GM21447 (cell line): ENCODE measurements at regions not wholly inside any gene's neighbourhood (a gene's known extent, or its start where the extent isn't known, plus 50 kb on each side); places are given as distances from the start of the nearest gene placed in this dataset.
A peak's percentile ranks its signal among the peaks of the same experiment; 100 is the strongest.
"Not testable (repeated sequence)": the region's sequence is repeated elsewhere in the genome, so short reads cannot be mapped to it uniquely, and the experiment has no call there.

Experiments
- ATAC-seq: cut with Tn5 transposase; IDR thresholded peaks from one replicate; pipeline ENCODE4 v1.9.1; 2021; ENCODE audit not compliant: unreplicated experiment

GRCh38 chr6:166846446-166847142 is 109.8 kb downstream of the RNASET2 start:
- ATAC-seq, result not testable (repeated sequence)

- no peak for ATAC-seq
Observed at GRCh38 chr6:166842607-166843006, 113.7 kb downstream of the RNASET2 start.

GRCh38 chr6:166841216-166841615 is 115.1 kb downstream of the RNASET2 start:
- no peak for ATAC-seq

GRCh38 chr6:166839569-166839968 is 116.8 kb downstream of the RNASET2 start:
- ATAC-seq, result no peak

GRCh38 chr6:166838987-166839386 is 117.4 kb downstream of the RNASET2 start:
- no peak for ATAC-seq

GRCh38 chr6:166836785-166837718 is 119.3 kb downstream of the RNASET2 start:
- ATAC-seq, result no peak

GRCh38 chr6:166834049-166834448 is 122.3 kb downstream of the RNASET2 start:
- ATAC-seq, result no peak

- peak; percentile 15 for ATAC-seq
Observed at GRCh38 chr6:166830891-166831363, 125.4 kb downstream of the RNASET2 start.

GRCh38 chr6:166830185-166830890 is 126.0 kb downstream of the RNASET2 start:
- ATAC-seq, result peak; percentile 93

- ATAC-seq, result no peak
Observed at GRCh38 chr6:166826264-166826663, 130.1 kb downstream of the RNASET2 start.

GRCh38 chr6:166825553-166826145 is 130.7 kb downstream of the RNASET2 start:
- no peak for ATAC-seq

- no peak for ATAC-seq
Observed at GRCh38 chr6:166824880-166825250, 131.5 kb downstream of the RNASET2 start.

- ATAC-seq, result no peak
Observed at GRCh38 chr6:166824146-166824879, 132.0 kb downstream of the RNASET2 start.

GRCh38 chr6:166822609-166823008 is 133.7 kb downstream of the RNASET2 start:
- ATAC-seq, result no peak

- no peak for ATAC-seq
Observed at GRCh38 chr6:166820483-166820882, 135.9 kb downstream of the RNASET2 start.

- no peak for ATAC-seq
Observed at GRCh38 chr6:166820070-166820469, 136.3 kb downstream of the RNASET2 start.

GRCh38 chr6:166815629-166816028 is 140.7 kb downstream of the RNASET2 start:
- no peak for ATAC-seq

- no peak for ATAC-seq
Observed at GRCh38 chr6:166814390-166814789, 142.0 kb downstream of the RNASET2 start.

- no peak for ATAC-seq
Observed at GRCh38 chr6:166813461-166813860, 142.9 kb downstream of the RNASET2 start.

- ATAC-seq, result no peak
Observed at GRCh38 chr6:166810864-166811263, 145.5 kb downstream of the RNASET2 start.
